K562 (cell line): ENCODE measurements at regions not wholly inside any gene's neighbourhood (a gene's known extent, or its start where the extent isn't known, plus 50 kb on each side); places are given as distances from the start of the nearest gene placed in this dataset.

Source experiments
- ATAC-seq: fragments of 200-7000 bp; cut with Tn5 transposase; 3 replicates; pipeline ENCODE4 v1.9.1; 2020; ENCODE audit warnings: moderate library complexity
- BruUV-seq: library from RNA; stranded (reverse); fragments of 400-500 nt; replicated peaks from 2 replicates; lab custom pipeline; 2021; lab: Mats Ljungman, UMichigan
- CTCF ChIA-PET: fragments of 300-600 bp; formaldehyde crosslinking; extraction: SDS; loops from one replicate; lab custom pipeline; 2021; ENCODE audit warnings: low intra/inter-chr PET ratio; lab: Yijun Ruan, JAX
- POLR2A ChIA-PET: fragments of 300-600, 350-650 bp; sonication (Branson Sonifier 250); formaldehyde crosslinking; extraction: SDS; loops from one replicate; lab custom pipeline; 2021; ENCODE audit warnings: antibody characterized with exemption, inconsistent platforms; lab: Yijun Ruan, JAX
- DNase-seq, 4 experiments: peaks; one replicate each; pipeline versions ENCODE4 v3.0.0 to v3.0.0-alpha.2; 2011 to 2018; ENCODE audit warnings: low spot score in 3 of 4, mixed read lengths in 3 of 4; ENCODE audit errors: extremely low read depth in 1 of 4
- FAIRE-seq: peaks from 2 replicates; lab custom pipeline; 2011; peaks lifted over from hg19 to GRCh38; lab: Jason Lieb, UNC
- H2AFZ ChIP-seq: 2 replicates; pipeline ENCODE4 v1.6.0; 2011; ENCODE audit warnings: low read depth, low read length, control low read depth, inconsistent platforms
- H3K27ac ChIP-seq: fragments of 200-600 bp; 3 replicates; pipeline ENCODE4 v1.8.0; 2011; ENCODE audit warnings: low read depth, mild to moderate bottlenecking, control low read depth, inconsistent platforms, low read length, moderate library complexity, mixed read lengths; ENCODE audit errors: extremely low read depth
- H3K27me3 ChIP-seq, 2 experiments: fragments of 300-600 bp in 1 of 2; 2 replicates in 1 of 2; 3 replicates in 1 of 2; pipeline versions ENCODE4 v1.6.0 to v1.8.0; 2011; ENCODE audit warnings: inconsistent platforms in 2 of 2, low read length in 2 of 2, mild to moderate bottlenecking in 1 of 2, mixed read lengths in 1 of 2, moderate library complexity in 1 of 2; ENCODE audit not compliant: control insufficient read depth in 2 of 2, insufficient read depth in 2 of 2
- H3K36me3 ChIP-seq: fragments of 300-600 bp; 3 replicates; pipeline ENCODE4 v1.8.0; 2011; ENCODE audit warnings: mild to moderate bottlenecking, low read length, inconsistent platforms; ENCODE audit not compliant: control insufficient read depth, insufficient read depth
- H3K4me1 ChIP-seq, 2 experiments: fragments of 200-600 bp in 1 of 2; replicated peaks in 1 of 2; 2 replicates in 1 of 2; 3 replicates in 1 of 2; pipeline versions ENCODE4 v1.5.1 to v1.8.0; 2011; ENCODE audit warnings: inconsistent platforms in 2 of 2, low read length in 2 of 2, mild to moderate bottlenecking in 1 of 2, mixed read lengths in 1 of 2, moderate library complexity in 1 of 2; ENCODE audit not compliant: control insufficient read depth in 2 of 2, insufficient read depth in 2 of 2
- H3K4me2 ChIP-seq: 2 replicates; pipeline ENCODE4 v1.6.1; 2011; ENCODE audit warnings: low read length, control low read depth, inconsistent platforms, mixed read lengths; ENCODE audit not compliant: insufficient read depth
- H3K4me3 ChIP-seq: fragments of 200-600 bp; sonication (generic), shearing (Covaris generic); 2 replicates; pipeline ENCODE4 v1.5.1; 2016; ENCODE audit warnings: control low read depth, inconsistent platforms
- H3K79me2 ChIP-seq: fragments of 200-600 bp; 3 replicates; pipeline ENCODE4 v1.8.0; 2011; ENCODE audit warnings: low read length, inconsistent platforms; ENCODE audit not compliant: control insufficient read depth, insufficient read depth
- H3K9ac ChIP-seq, 2 experiments: 2 replicates each; pipeline versions ENCODE4 v1.6.0 to v1.6.1; 2011; ENCODE audit warnings: low read depth in 2 of 2, low read length in 2 of 2, control low read depth in 1 of 2, inconsistent platforms in 1 of 2, mild to moderate bottlenecking in 1 of 2, mixed read lengths in 1 of 2; ENCODE audit not compliant: insufficient read depth in 1 of 2
- H3K9me1 ChIP-seq: one replicate; pipeline ENCODE4 v1.6.0; 2011; ENCODE audit warnings: inconsistent platforms, mild to moderate bottlenecking, low read length, moderate library complexity; ENCODE audit not compliant: control insufficient read depth, insufficient read depth
- H3K9me3 ChIP-seq: replicated peaks from 2 replicates; pipeline ENCODE4 v1.5.1; 2011; ENCODE audit warnings: low read depth, low read length, inconsistent platforms; ENCODE audit not compliant: control insufficient read depth, insufficient read depth
- H4K20me1 ChIP-seq: replicated peaks from 2 replicates; pipeline ENCODE4 v1.6.1; 2011; ENCODE audit warnings: low read length, inconsistent platforms, mixed read lengths; ENCODE audit not compliant: control insufficient read depth, insufficient read depth
- CEBPG ChIP-seq, 3 experiments: fragments of 200-800 bp in 1 of 3; sonication (Bioruptor generic) in 1 of 3; sonication (generic) in 1 of 3; formaldehyde crosslinking in 1 of 3; IDR thresholded peaks in 2 of 3; conservative IDR thresholded peaks in 1 of 3; 2 replicates each; pipeline versions ENCODE4 v1.6.1 to v1.8.0; 2016 to 2022; ENCODE audit warnings: missing compliant biosample characterization in 2 of 3, missing genetic modification characterization in 2 of 3, mild to moderate bottlenecking in 1 of 3, missing genetic modification reagents in 1 of 3
- MAX ChIP-seq: sonication (generic); formaldehyde crosslinking; IDR thresholded peaks from 2 replicates; pipeline ENCODE4 v1.9.0; 2022; ENCODE audit warnings: mild to moderate bottlenecking, missing genetic modification reagents
- POLR2AphosphoS2 ChIP-seq: IDR thresholded peaks from 2 replicates; pipeline ENCODE4 v1.6.1; 2012; ENCODE audit warnings: low read length, improper control_type of control experiment
- REST ChIP-seq, 2 experiments: fragments of 450-650 bp; formaldehyde crosslinking in 1 of 2; IDR thresholded peaks; 2 replicates each; pipeline versions ENCODE4 v1.4.0 to v1.6.1; 2014 to 2020; ENCODE audit warnings: mild to moderate bottlenecking in 2 of 2, borderline replicate concordance in 1 of 2, low read depth in 1 of 2
- ZFP36 ChIP-seq: fragments of 150-350 bp; IDR thresholded peaks from 2 replicates; pipeline ENCODE4 v1.6.1; 2018; ENCODE audit warnings: low read length, low read depth; ENCODE audit not compliant: partially characterized antibody
- ZNF175 ChIP-seq: fragments of 200-800 bp; sonication (Bioruptor generic); IDR thresholded peaks from 2 replicates; pipeline ENCODE4 v1.6.1; 2016; ENCODE audit warnings: low read depth, mild to moderate bottlenecking, missing genetic modification characterization, missing compliant biosample characterization
- ZNF282 ChIP-seq: sonication (generic); formaldehyde crosslinking; IDR thresholded peaks from 2 replicates; pipeline ENCODE4 v1.8.1; 2023; ENCODE audit warnings: missing genetic modification reagents
- ZNF395 ChIP-seq: fragments of 200-800 bp; sonication (Bioruptor generic); IDR thresholded peaks from 2 replicates; pipeline ENCODE4 v1.6.1; 2017; ENCODE audit warnings: missing genetic modification characterization, missing compliant biosample characterization
- whole genome bisulfite sequencing: fragments of 100-300 bp; shearing (Covaris generic); methylation state at CpG from one replicate; pipeline ENCODE4 v1.1.6; 2016; ENCODE audit warnings: low coverage, mixed read lengths; ENCODE audit not compliant: insufficient coverage; ENCODE audit errors: missing lambda C conversion rate; 5-methylcytosine and 5-hydroxymethylcytosine counted together
- in situ Hi-C: fragments of 300-500 bp; cut with MboI; formaldehyde crosslinking; loops from 4 replicates; pipeline ENCODE4 v1.15.0; 2018; ENCODE audit warnings: inconsistent platforms, mixed read lengths
- intact Hi-C: fragments of 100-400 bp; cut with micrococcal nuclease; formaldehyde crosslinking; loops from 2 replicates; pipeline ENCODE4 v1.14.2; 2022

GRCh38 chr6:1522779-1523178 is 86.9 kb upstream of the FOXC1 start:
- FAIRE-seq: no peak
- no TSS peak for BruUV-seq
- in situ Hi-C loops: no loop called here
- no peak for ATAC-seq
- Histone ChIP-seq H3K4me2 (no peak overlapping the region), H3K9ac (no peak overlapping the region), H3K27ac (no peak overlapping the region), H3K4me1 (peaks cover 0 to 8% of the 10 kb centered on the region in 2 experiments; a peak in 2 of 5 replicates), H3K4me3 (no peak overlapping the region), H3K27me3 (peaks cover 8 to 53% of the 10 kb centered on the region in 2 experiments), H3K36me3 (no peaks in the 10 kb centered on the region), H4K20me1 (0 out of 2 replicates have a peak, but pooled peaks cover 3% of the 10 kb centered on the region), H3K9me3 (no peaks in the 10 kb centered on the region), H3K79me2 (no peaks in the 10 kb centered on the region), H3K9me1 (no peaks in the 10 kb centered on the region), H2AFZ (no peak overlapping the region)
- no peak for DNase-seq
- intact Hi-C loops: no loop called here
- TF ChIP-seq CEBPG (CRISPR knock-in tag; IDR thresholded peaks at IDR 0.05) (no peak), CEBPG (tag; conservative IDR thresholded peaks at IDR 0.05 in 1 of 2, IDR thresholded peaks at IDR 0.05 in 1 of 2) (no peak), POLR2AphosphoS2 (no peak), ZNF175 (CRISPR knock-in tag) (no peak), ZNF395 (CRISPR knock-in tag) (no peak), ZNF282 (CRISPR knock-in tag) (no peak), REST (IDR thresholded peaks at IDR 0.05; ENCODE audit: borderline replicate concordance) (no peak), REST (CRISPR knock-in tag; IDR thresholded peaks at IDR 0.05; ENCODE audit: low read depth) (no peak), ZFP36 (no peak), MAX (no peak)
- ChIA-PET POLR2A (no interaction called here), CTCF (no interaction called here)
- WGBS: 11% methylated on average over 7 of the region's 7 CpGs
